K562 (cell line): ENCODE measurements at regions not wholly inside any gene's neighbourhood (a gene's known extent, or its start where the extent isn't known, plus 50 kb on each side); places are given as distances from the start of the nearest gene placed in this dataset.

ENCODE experiments used
- CHD2 ChIP-seq: IDR thresholded peaks from 2 replicates; pipeline ENCODE4 v1.6.1; 2011; ENCODE audit warnings: low read depth, low read length
- EZH2 ChIP-seq: IDR thresholded peaks from 2 replicates; pipeline ENCODE4 v1.6.1; 2012; ENCODE audit warnings: low read depth, mild to moderate bottlenecking, inconsistent platforms, low read length, borderline replicate concordance
- NR3C1 ChIP-seq: sonication (generic); formaldehyde crosslinking; IDR thresholded peaks from 2 replicates; pipeline ENCODE4 v1.8.1; 2022; ENCODE audit warnings: missing genetic modification reagents
- USF1 ChIP-seq: sonication (generic); formaldehyde crosslinking; IDR thresholded peaks from 2 replicates; pipeline ENCODE4 v1.9.0; 2022; ENCODE audit warnings: mild to moderate bottlenecking, missing genetic modification reagents
- ZNF121 ChIP-seq: sonication (generic); formaldehyde crosslinking; conservative IDR thresholded peaks from 2 replicates; pipeline ENCODE4 v1.8.0; 2022; ENCODE audit warnings: missing genetic modification reagents
- TF ChIP-seq, protein P1 (sequence below): sonication (generic); formaldehyde crosslinking; IDR thresholded peaks from 2 replicates; pipeline ENCODE4 v1.8.1; 2023; ENCODE audit warnings: mild to moderate bottlenecking, missing genetic modification reagents
- TF ChIP-seq, protein P2 (sequence below): sonication (generic); formaldehyde crosslinking; IDR thresholded peaks from 2 replicates; pipeline ENCODE4 v1.8.1; 2022; ENCODE audit warnings: missing genetic modification reagents

- TF ChIP-seq, protein P1, sequence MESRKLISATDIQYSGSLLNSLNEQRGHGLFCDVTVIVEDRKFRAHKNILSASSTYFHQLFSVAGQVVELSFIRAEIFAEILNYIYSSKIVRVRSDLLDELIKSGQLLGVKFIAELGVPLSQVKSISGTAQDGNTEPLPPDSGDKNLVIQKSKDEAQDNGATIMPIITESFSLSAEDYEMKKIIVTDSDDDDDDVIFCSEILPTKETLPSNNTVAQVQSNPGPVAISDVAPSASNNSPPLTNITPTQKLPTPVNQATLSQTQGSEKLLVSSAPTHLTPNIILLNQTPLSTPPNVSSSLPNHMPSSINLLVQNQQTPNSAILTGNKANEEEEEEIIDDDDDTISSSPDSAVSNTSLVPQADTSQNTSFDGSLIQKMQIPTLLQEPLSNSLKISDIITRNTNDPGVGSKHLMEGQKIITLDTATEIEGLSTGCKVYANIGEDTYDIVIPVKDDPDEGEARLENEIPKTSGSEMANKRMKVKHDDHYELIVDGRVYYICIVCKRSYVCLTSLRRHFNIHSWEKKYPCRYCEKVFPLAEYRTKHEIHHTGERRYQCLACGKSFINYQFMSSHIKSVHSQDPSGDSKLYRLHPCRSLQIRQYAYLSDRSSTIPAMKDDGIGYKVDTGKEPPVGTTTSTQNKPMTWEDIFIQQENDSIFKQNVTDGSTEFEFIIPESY (CRISPR knock-in tag): no peak
- TF ChIP-seq CHD2: no peak
- no peak for TF ChIP-seq ZNF121 (CRISPR knock-in tag)
- no peak for TF ChIP-seq EZH2
- TF ChIP-seq, protein P2, sequence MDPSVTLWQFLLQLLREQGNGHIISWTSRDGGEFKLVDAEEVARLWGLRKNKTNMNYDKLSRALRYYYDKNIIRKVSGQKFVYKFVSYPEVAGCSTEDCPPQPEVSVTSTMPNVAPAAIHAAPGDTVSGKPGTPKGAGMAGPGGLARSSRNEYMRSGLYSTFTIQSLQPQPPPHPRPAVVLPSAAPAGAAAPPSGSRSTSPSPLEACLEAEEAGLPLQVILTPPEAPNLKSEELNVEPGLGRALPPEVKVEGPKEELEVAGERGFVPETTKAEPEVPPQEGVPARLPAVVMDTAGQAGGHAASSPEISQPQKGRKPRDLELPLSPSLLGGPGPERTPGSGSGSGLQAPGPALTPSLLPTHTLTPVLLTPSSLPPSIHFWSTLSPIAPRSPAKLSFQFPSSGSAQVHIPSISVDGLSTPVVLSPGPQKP (CRISPR knock-in tag): no peak
- no peak for TF ChIP-seq USF1 (CRISPR knock-in tag)
- no peak for TF ChIP-seq NR3C1 (CRISPR knock-in tag)
Observed at GRCh38 chr14:105854600-105855245, 328.3 kb downstream of the TMEM121 start.
